ENCODE measurements at regions not wholly inside any gene's neighbourhood (a gene's known extent, or its start where the extent isn't known, plus 50 kb on each side); places are given as distances from the start of the nearest gene placed in this dataset.

DNA sequence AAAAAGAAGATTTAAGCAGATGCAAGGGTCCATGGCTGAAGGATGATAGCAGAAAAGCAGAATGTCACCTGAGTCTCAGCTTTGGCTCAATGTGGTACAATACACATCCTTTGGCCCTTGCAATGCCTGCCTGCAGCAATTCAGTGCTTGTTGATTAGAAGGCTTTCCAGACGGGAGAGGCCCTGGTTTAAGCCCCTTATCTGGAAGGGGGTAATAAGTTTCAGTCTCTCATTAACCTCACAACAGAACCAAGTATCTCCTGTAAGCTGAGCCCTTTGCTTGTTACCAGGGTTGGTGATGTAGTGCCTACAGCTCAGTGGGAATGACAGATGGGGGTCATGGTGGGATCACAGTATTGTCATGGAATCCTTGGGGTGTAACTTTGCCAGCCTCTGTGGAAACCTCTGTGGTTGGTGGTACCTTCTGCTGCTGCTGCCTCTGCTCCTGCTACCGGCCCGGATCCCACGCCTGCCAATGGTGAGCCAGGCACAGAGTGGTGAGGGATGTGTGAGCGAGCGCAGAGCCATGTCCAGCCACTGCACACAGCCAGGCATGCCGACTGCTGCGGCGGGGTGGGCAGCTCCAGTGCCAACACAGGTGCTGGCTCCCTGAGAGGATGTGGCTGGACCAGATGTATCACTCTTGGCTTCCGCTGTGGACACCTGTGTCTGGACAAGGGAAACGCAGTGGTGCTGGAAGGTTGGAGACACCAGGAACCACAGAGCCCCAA is 81.2 kb downstream of the ADRA2C start:
- TF ChIP-seq, protein P1, sequence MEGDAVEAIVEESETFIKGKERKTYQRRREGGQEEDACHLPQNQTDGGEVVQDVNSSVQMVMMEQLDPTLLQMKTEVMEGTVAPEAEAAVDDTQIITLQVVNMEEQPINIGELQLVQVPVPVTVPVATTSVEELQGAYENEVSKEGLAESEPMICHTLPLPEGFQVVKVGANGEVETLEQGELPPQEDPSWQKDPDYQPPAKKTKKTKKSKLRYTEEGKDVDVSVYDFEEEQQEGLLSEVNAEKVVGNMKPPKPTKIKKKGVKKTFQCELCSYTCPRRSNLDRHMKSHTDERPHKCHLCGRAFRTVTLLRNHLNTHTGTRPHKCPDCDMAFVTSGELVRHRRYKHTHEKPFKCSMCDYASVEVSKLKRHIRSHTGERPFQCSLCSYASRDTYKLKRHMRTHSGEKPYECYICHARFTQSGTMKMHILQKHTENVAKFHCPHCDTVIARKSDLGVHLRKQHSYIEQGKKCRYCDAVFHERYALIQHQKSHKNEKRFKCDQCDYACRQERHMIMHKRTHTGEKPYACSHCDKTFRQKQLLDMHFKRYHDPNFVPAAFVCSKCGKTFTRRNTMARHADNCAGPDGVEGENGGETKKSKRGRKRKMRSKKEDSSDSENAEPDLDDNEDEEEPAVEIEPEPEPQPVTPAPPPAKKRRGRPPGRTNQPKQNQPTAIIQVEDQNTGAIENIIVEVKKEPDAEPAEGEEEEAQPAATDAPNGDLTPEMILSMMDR (conservative IDR thresholded peaks at IDR 0.05; ENCODE audit: low read depth, low read length): no peak
- TF ChIP-seq EZH2phosphoT487 (IDR thresholded peaks at IDR 0.05; ENCODE audit: borderline replicate concordance, low read length): no peak
- no peak for TF ChIP-seq EZH2 (IDR thresholded peaks at IDR 0.05; ENCODE audit: low read length, unreplicated experiment)

All from PC-3 (cell line).